K562 (cell line): ENCODE measurements at regions not wholly inside any gene's neighbourhood (a gene's known extent, or its start where the extent isn't known, plus 50 kb on each side); places are given as distances from the start of the nearest gene placed in this dataset.

Experiments used
- CBX3 ChIP-seq, 2 experiments: IDR thresholded peaks; 1 replicate in 1 of 2; 2 replicates in 1 of 2; pipeline ENCODE4 v1.6.1; 2012; ENCODE audit warnings: inconsistent platforms in 2 of 2, low read length in 2 of 2, borderline replicate concordance in 1 of 2, control low read depth in 1 of 2
- CHCHD3 ChIP-seq: fragments of 250-450 bp; sonication (Bioruptor Pico); IDR thresholded peaks from 2 replicates; pipeline ENCODE4 v2.1.2; 2022; ENCODE audit warnings: mild to moderate bottlenecking
- ELF1 ChIP-seq: fragments of 200-800 bp; sonication (Bioruptor generic); IDR thresholded peaks from 2 replicates; pipeline ENCODE4 v1.6.1; 2016; ENCODE audit warnings: missing genetic modification characterization, missing compliant biosample characterization
- EZH2 ChIP-seq: IDR thresholded peaks from 2 replicates; pipeline ENCODE4 v1.6.1; 2012; ENCODE audit warnings: low read depth, mild to moderate bottlenecking, inconsistent platforms, low read length, borderline replicate concordance
- LARP7 ChIP-seq: fragments of 450-650 bp; IDR thresholded peaks from 2 replicates; pipeline ENCODE4 v1.6.1; 2016
- SMARCA4 ChIP-seq: fragments of 450-650 bp; IDR thresholded peaks from 2 replicates; pipeline ENCODE4 v1.6.1; 2016
- TARDBP ChIP-seq: fragments of 450-650 bp; IDR thresholded peaks from 2 replicates; pipeline ENCODE4 v1.6.1; 2016
- ZNF175 ChIP-seq: fragments of 200-800 bp; sonication (Bioruptor generic); IDR thresholded peaks from 2 replicates; pipeline ENCODE4 v1.6.1; 2016; ENCODE audit warnings: low read depth, mild to moderate bottlenecking, missing genetic modification characterization, missing compliant biosample characterization
- ZNF586 ChIP-seq: fragments of 450-650 bp; formaldehyde crosslinking; conservative IDR thresholded peaks from 2 replicates; pipeline ENCODE4 v1.4.0; 2020; ENCODE audit warnings: mild to moderate bottlenecking, moderate library complexity
- TF ChIP-seq, protein P1 (sequence below): fragments of 450-650 bp; formaldehyde crosslinking; IDR thresholded peaks from 2 replicates; pipeline ENCODE4 v1.4.0; 2022; ENCODE audit warnings: mild to moderate bottlenecking, moderate library complexity
- TF ChIP-seq, protein P2 (sequence below): fragments of 250-450 bp; sonication (Bioruptor Pico); IDR thresholded peaks from 2 replicates; pipeline ENCODE4 v1.5.0; 2022; ENCODE audit warnings: mild to moderate bottlenecking
- TF ChIP-seq, protein P3 (sequence below), 3 experiments: IDR thresholded peaks in 2 of 3; conservative IDR thresholded peaks in 1 of 3; 2 replicates each; pipeline ENCODE4 v1.5.1; 2011 to 2012; ENCODE audit warnings: low read length in 3 of 3, mild to moderate bottlenecking in 3 of 3, control low read depth in 2 of 3, improper control_type of control experiment in 1 of 3, inconsistent platforms in 1 of 3, low read depth in 1 of 3, mixed read lengths in 1 of 3, moderate library complexity in 1 of 3; ENCODE audit not compliant: insufficient read depth in 2 of 3
- TF ChIP-seq, protein P4 (sequence below), 2 experiments: fragments of 450-650 bp; formaldehyde crosslinking in 1 of 2; IDR thresholded peaks; 2 replicates each; pipeline versions ENCODE4 v1.4.0 to v1.6.1; 2014 to 2020; ENCODE audit warnings: mild to moderate bottlenecking in 2 of 2, borderline replicate concordance in 1 of 2, low read depth in 1 of 2
- TF ChIP-seq, protein P5 (sequence below), 3 experiments: fragments of 200-800 bp in 1 of 3; sonication (Bioruptor generic) in 1 of 3; sonication (generic) in 1 of 3; formaldehyde crosslinking in 1 of 3; IDR thresholded peaks; 2 replicates each; pipeline versions ENCODE4 v1.6.1 to v1.8.0; 2016 to 2022; ENCODE audit warnings: mild to moderate bottlenecking in 2 of 3, missing compliant biosample characterization in 2 of 3, missing genetic modification characterization in 2 of 3, missing genetic modification reagents in 1 of 3

DNA sequence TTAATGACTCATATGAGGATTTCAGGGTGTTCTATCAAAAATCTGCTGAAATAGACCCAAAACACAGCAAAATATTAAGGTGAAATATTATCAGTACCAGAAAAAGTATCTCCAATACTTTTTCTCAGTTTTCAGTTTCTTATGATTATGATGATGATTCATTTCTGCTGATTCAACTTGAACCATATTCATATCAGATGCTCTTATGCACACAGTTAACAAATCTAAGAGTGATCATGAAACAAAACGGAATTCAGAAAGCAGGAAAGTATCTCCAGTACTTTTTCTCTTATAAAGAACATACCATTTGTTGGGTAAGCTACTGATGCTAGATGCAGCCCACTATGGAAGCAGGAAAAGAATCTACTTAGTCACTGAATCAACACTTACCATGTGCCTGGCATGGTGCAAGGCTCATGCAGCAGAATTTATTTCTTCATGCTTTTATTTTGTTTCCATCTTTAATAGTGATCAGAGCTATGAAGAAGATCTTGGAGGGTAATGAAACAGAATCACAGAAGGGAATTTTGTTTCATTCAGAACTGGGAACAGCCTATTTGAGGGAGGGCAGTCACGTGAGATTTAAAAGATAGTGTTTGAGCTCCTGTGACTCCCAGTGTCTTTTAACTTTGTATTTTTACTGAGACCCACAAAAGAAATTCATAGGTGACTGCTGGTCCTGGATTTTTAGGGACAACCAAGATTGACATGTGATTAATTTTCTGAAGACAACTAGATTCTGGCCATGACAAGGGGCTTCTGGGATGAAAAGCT is 480.6 kb downstream of the SETD4 start:
- TF ChIP-seq ZNF586 (CRISPR knock-in tag), result no peak
- TF ChIP-seq CBX3 (IDR thresholded peaks at IDR 0.05; ENCODE audit: borderline replicate concordance in 1 of 2, low read length in 2 of 2), result no peak
- no peak for TF ChIP-seq EZH2
- TF ChIP-seq, protein P1, sequence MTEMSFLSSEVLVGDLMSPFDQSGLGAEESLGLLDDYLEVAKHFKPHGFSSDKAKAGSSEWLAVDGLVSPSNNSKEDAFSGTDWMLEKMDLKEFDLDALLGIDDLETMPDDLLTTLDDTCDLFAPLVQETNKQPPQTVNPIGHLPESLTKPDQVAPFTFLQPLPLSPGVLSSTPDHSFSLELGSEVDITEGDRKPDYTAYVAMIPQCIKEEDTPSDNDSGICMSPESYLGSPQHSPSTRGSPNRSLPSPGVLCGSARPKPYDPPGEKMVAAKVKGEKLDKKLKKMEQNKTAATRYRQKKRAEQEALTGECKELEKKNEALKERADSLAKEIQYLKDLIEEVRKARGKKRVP, result no peak
- TF ChIP-seq, protein P2, sequence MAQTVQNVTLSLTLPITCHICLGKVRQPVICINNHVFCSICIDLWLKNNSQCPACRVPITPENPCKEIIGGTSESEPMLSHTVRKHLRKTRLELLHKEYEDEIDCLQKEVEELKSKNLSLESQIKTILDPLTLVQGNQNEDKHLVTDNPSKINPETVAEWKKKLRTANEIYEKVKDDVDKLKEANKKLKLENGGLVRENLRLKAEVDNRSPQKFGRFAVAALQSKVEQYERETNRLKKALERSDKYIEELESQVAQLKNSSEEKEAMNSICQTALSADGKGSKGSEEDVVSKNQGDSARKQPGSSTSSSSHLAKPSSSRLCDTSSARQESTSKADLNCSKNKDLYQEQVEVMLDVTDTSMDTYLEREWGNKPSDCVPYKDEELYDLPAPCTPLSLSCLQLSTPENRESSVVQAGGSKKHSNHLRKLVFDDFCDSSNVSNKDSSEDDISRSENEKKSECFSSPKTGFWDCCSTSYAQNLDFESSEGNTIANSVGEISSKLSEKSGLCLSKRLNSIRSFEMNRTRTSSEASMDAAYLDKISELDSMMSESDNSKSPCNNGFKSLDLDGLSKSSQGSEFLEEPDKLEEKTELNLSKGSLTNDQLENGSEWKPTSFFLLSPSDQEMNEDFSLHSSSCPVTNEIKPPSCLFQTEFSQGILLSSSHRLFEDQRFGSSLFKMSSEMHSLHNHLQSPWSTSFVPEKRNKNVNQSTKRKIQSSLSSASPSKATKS, result no peak
- no peak for TF ChIP-seq CHCHD3 (CRISPR knock-in tag)
- TF ChIP-seq ZNF175 (CRISPR knock-in tag), result no peak
- TF ChIP-seq, protein P3, sequence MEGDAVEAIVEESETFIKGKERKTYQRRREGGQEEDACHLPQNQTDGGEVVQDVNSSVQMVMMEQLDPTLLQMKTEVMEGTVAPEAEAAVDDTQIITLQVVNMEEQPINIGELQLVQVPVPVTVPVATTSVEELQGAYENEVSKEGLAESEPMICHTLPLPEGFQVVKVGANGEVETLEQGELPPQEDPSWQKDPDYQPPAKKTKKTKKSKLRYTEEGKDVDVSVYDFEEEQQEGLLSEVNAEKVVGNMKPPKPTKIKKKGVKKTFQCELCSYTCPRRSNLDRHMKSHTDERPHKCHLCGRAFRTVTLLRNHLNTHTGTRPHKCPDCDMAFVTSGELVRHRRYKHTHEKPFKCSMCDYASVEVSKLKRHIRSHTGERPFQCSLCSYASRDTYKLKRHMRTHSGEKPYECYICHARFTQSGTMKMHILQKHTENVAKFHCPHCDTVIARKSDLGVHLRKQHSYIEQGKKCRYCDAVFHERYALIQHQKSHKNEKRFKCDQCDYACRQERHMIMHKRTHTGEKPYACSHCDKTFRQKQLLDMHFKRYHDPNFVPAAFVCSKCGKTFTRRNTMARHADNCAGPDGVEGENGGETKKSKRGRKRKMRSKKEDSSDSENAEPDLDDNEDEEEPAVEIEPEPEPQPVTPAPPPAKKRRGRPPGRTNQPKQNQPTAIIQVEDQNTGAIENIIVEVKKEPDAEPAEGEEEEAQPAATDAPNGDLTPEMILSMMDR (IDR thresholded peaks at IDR 0.05 in 2 of 3, conservative IDR thresholded peaks at IDR 0.05 in 1 of 3; ENCODE audit: insufficient read depth in 2 of 3, low read depth in 1 of 3, low read length in 3 of 3), result no peak
- no peak for TF ChIP-seq LARP7
- TF ChIP-seq SMARCA4, result no peak
- TF ChIP-seq, protein P4, sequence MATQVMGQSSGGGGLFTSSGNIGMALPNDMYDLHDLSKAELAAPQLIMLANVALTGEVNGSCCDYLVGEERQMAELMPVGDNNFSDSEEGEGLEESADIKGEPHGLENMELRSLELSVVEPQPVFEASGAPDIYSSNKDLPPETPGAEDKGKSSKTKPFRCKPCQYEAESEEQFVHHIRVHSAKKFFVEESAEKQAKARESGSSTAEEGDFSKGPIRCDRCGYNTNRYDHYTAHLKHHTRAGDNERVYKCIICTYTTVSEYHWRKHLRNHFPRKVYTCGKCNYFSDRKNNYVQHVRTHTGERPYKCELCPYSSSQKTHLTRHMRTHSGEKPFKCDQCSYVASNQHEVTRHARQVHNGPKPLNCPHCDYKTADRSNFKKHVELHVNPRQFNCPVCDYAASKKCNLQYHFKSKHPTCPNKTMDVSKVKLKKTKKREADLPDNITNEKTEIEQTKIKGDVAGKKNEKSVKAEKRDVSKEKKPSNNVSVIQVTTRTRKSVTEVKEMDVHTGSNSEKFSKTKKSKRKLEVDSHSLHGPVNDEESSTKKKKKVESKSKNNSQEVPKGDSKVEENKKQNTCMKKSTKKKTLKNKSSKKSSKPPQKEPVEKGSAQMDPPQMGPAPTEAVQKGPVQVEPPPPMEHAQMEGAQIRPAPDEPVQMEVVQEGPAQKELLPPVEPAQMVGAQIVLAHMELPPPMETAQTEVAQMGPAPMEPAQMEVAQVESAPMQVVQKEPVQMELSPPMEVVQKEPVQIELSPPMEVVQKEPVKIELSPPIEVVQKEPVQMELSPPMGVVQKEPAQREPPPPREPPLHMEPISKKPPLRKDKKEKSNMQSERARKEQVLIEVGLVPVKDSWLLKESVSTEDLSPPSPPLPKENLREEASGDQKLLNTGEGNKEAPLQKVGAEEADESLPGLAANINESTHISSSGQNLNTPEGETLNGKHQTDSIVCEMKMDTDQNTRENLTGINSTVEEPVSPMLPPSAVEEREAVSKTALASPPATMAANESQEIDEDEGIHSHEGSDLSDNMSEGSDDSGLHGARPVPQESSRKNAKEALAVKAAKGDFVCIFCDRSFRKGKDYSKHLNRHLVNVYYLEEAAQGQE (IDR thresholded peaks at IDR 0.05; ENCODE audit: borderline replicate concordance), result no peak
- TF ChIP-seq, protein P4 (CRISPR knock-in tag; IDR thresholded peaks at IDR 0.05; ENCODE audit: low read depth), result no peak
- TF ChIP-seq TARDBP, result no peak
- TF ChIP-seq, protein P5, sequence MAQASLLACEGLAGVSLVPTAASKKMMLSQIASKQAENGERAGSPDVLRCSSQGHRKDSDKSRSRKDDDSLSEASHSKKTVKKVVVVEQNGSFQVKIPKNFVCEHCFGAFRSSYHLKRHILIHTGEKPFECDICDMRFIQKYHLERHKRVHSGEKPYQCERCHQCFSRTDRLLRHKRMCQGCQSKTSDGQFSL (CRISPR knock-in tag; IDR thresholded peaks at IDR 0.05), result no peak
- TF ChIP-seq, protein P5 (tag; IDR thresholded peaks at IDR 0.05), result no peak
- TF ChIP-seq ELF1 (tag), result no peak
